HL-60 (cell line): ENCODE measurements at regions not wholly inside any gene's neighbourhood (a gene's known extent, or its start where the extent isn't known, plus 50 kb on each side); places are given as distances from the start of the nearest gene placed in this dataset.

ENCODE experiments used
- DNase-seq, 2 experiments: peaks; one replicate each; pipeline ENCODE4 v3.0.0-alpha.2; 2010 to 2020; ENCODE audit warnings: low read depth in 1 of 2, low spot score in 1 of 2
- H3K27ac ChIP-seq: fragments of 250-450 bp; sonication (Bioruptor Pico); replicated peaks from 2 replicates; pipeline ENCODE4 v1.5.1; 2020; ENCODE audit warnings: mild to moderate bottlenecking, moderate library complexity
- H3K27me3 ChIP-seq: fragments of 250-450 bp; sonication (Bioruptor Pico); 2 replicates; pipeline ENCODE4 v1.5.1; 2021; ENCODE audit warnings: mild to moderate bottlenecking, moderate library complexity; ENCODE audit not compliant: insufficient read depth, poor library complexity, severe bottlenecking
- H3K4me3 ChIP-seq: replicated peaks from 2 replicates; pipeline ENCODE4 v1.5.1; 2011; ENCODE audit warnings: mild to moderate bottlenecking, control low read depth, low read length; ENCODE audit not compliant: insufficient read depth
- GABPA ChIP-seq: IDR thresholded peaks from 2 replicates; pipeline ENCODE4 v1.6.1; 2012; ENCODE audit warnings: low read depth
- POLR2AphosphoS5 ChIP-seq: IDR thresholded peaks from 2 replicates; pipeline ENCODE4 v1.6.1; 2012; ENCODE audit warnings: low read depth
- REST ChIP-seq: IDR thresholded peaks from 2 replicates; pipeline ENCODE4 v1.6.1; 2012; ENCODE audit warnings: low read depth; ENCODE audit not compliant: insufficient replicate concordance
- SPI1 ChIP-seq: IDR thresholded peaks from 2 replicates; pipeline ENCODE4 v1.6.1; 2012; ENCODE audit warnings: low read depth, mild to moderate bottlenecking, borderline replicate concordance
- TF ChIP-seq, protein P1 (sequence below): IDR thresholded peaks from one replicate; pipeline ENCODE4 v1.5.1; 2011; ENCODE audit warnings: low read length, control low read depth, inconsistent platforms; ENCODE audit not compliant: insufficient read depth

DNA sequence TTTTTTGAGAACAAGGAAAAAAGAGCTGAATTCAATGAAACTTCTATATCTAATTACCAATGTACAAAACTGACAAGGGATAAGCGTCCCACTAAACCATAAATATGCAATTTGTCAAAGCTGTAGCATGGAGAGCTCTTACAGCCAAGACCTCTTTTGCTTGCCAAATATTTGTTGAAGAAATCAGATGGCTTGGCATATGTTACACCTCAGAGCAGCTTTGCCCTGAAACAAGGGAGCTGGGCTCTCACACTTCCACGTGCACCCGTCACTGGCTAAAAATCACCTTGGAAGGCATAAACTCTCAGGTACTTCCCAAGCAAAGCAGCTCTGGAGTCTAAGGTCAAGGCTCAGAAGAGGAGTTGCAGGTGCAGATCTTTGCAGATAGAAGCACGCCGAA lies 324.7 kb upstream of the SLCO3A1 start:
- DNase-seq = no peak
- no peaks in the 10 kb centered on the region for H3K27me3 ChIP-seq
- H3K27ac ChIP-seq = no peak overlapping the region
- TF ChIP-seq POLR2AphosphoS5 (no peak), GABPA (no peak), SPI1 (no peak), REST (no peak)
- TF ChIP-seq, protein P1, sequence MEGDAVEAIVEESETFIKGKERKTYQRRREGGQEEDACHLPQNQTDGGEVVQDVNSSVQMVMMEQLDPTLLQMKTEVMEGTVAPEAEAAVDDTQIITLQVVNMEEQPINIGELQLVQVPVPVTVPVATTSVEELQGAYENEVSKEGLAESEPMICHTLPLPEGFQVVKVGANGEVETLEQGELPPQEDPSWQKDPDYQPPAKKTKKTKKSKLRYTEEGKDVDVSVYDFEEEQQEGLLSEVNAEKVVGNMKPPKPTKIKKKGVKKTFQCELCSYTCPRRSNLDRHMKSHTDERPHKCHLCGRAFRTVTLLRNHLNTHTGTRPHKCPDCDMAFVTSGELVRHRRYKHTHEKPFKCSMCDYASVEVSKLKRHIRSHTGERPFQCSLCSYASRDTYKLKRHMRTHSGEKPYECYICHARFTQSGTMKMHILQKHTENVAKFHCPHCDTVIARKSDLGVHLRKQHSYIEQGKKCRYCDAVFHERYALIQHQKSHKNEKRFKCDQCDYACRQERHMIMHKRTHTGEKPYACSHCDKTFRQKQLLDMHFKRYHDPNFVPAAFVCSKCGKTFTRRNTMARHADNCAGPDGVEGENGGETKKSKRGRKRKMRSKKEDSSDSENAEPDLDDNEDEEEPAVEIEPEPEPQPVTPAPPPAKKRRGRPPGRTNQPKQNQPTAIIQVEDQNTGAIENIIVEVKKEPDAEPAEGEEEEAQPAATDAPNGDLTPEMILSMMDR = no peak
- no peak overlapping the region for H3K4me3 ChIP-seq

GRCh38 chr15:91529534-91529933 lies 324.0 kb upstream of the SLCO3A1 start:
- no peak for DNase-seq
- no peaks in the 10 kb centered on the region for H3K27me3 ChIP-seq
- H3K4me3 ChIP-seq = no peak overlapping the region
- H3K27ac ChIP-seq = no peak overlapping the region
- no peak for TF ChIP-seq GABPA
- no peak for TF ChIP-seq SPI1
- TF ChIP-seq REST = no peak
- no peak for TF ChIP-seq POLR2AphosphoS5
- TF ChIP-seq, protein P1 = no peak

GRCh38 chr15:91530279-91530678 lies 323.2 kb upstream of the SLCO3A1 start:
- H3K27ac ChIP-seq = no peak overlapping the region
- TF ChIP-seq GABPA (no peak), SPI1 (no peak), POLR2AphosphoS5 (no peak), REST (no peak)
- TF ChIP-seq, protein P1 = no peak
- no peak overlapping the region for H3K4me3 ChIP-seq
- no peak for DNase-seq
- no peaks in the 10 kb centered on the region for H3K27me3 ChIP-seq
